ENCODE measurements at regions not wholly inside any gene's neighbourhood (a gene's known extent, or its start where the extent isn't known, plus 50 kb on each side); places are given as distances from the start of the nearest gene placed in this dataset.
"Not testable (repeated sequence)": the region's sequence is repeated elsewhere in the genome, so short reads cannot be mapped to it uniquely, and the experiment has no call there.

GRCh38 chr7:68770649-68771048 lies 827.6 kb upstream of the AUTS2 start:
- no peaks in the 10 kb centered on the region for H3K4me1 ChIP-seq (ENCODE audit: control insufficient read depth, insufficient read depth, low read length)
- no peak overlapping the region for H3K9ac ChIP-seq (ENCODE audit: low read length)
- no peaks in the 10 kb centered on the region for H3K9me3 ChIP-seq (ENCODE audit: control insufficient read depth, low read length)
- no peak overlapping the region for H3K4me3 ChIP-seq (ENCODE audit: low read length)
- no peaks in the 10 kb centered on the region for H3K36me3 ChIP-seq (ENCODE audit: control insufficient read depth, insufficient read depth, low read length)
- no peaks in the 10 kb centered on the region for H3K27me3 ChIP-seq (ENCODE audit: control insufficient read depth, insufficient read depth, low read length)

GRCh38 chr7:68776326-68776725 lies 821.9 kb upstream of the AUTS2 start:
- Histone ChIP-seq H3K27me3 (ENCODE audit: control insufficient read depth, insufficient read depth, low read length) (no peaks in the 10 kb centered on the region), H3K36me3 (ENCODE audit: control insufficient read depth, insufficient read depth, low read length) (no peaks in the 10 kb centered on the region), H3K9ac (ENCODE audit: low read length) (no peak overlapping the region), H3K9me3 (ENCODE audit: control insufficient read depth, low read length) (no peaks in the 10 kb centered on the region), H3K4me1 (ENCODE audit: control insufficient read depth, insufficient read depth, low read length) (no peaks in the 10 kb centered on the region), H3K4me3 (ENCODE audit: low read length) (no peak overlapping the region)

GRCh38 chr7:68783684-68784083 lies 814.6 kb upstream of the AUTS2 start:
- Histone ChIP-seq H3K4me1 (ENCODE audit: control insufficient read depth, insufficient read depth, low read length) (no peaks in the 10 kb centered on the region), H3K4me3 (ENCODE audit: low read length) (no peak overlapping the region), H3K9me3 (ENCODE audit: control insufficient read depth, low read length) (no peaks in the 10 kb centered on the region), H3K27me3 (ENCODE audit: control insufficient read depth, insufficient read depth, low read length) (no peaks in the 10 kb centered on the region), H3K9ac (ENCODE audit: low read length) (no peak overlapping the region), H3K36me3 (ENCODE audit: control insufficient read depth, insufficient read depth, low read length) (no peaks in the 10 kb centered on the region)

GRCh38 chr7:68785036-68785435 lies 813.2 kb upstream of the AUTS2 start:
- H3K36me3 ChIP-seq (ENCODE audit: control insufficient read depth, insufficient read depth, low read length) = no peaks in the 10 kb centered on the region
- H3K4me3 ChIP-seq (ENCODE audit: low read length) = no peak overlapping the region
- H3K27me3 ChIP-seq (ENCODE audit: control insufficient read depth, insufficient read depth, low read length) = no peaks in the 10 kb centered on the region
- no peak overlapping the region for H3K9ac ChIP-seq (ENCODE audit: low read length)
- no peaks in the 10 kb centered on the region for H3K4me1 ChIP-seq (ENCODE audit: control insufficient read depth, insufficient read depth, low read length)
- H3K9me3 ChIP-seq (ENCODE audit: control insufficient read depth, low read length) = no peaks in the 10 kb centered on the region

GRCh38 chr7:68787566-68787965 lies 810.7 kb upstream of the AUTS2 start:
- H3K9me3 ChIP-seq (ENCODE audit: control insufficient read depth, low read length) = no peaks in the 10 kb centered on the region
- H3K4me1 ChIP-seq (ENCODE audit: control insufficient read depth, insufficient read depth, low read length) = no peaks in the 10 kb centered on the region
- H3K36me3 ChIP-seq (ENCODE audit: control insufficient read depth, insufficient read depth, low read length) = no peaks in the 10 kb centered on the region
- no peak overlapping the region for H3K9ac ChIP-seq (ENCODE audit: low read length)
- H3K27me3 ChIP-seq (ENCODE audit: control insufficient read depth, insufficient read depth, low read length) = no peaks in the 10 kb centered on the region
- no peak overlapping the region for H3K4me3 ChIP-seq (ENCODE audit: low read length)

- not testable (repeated sequence) for H3K4me1 ChIP-seq (ENCODE audit: control insufficient read depth, insufficient read depth, low read length); H3K4me3 ChIP-seq (ENCODE audit: low read length)
Observed at GRCh38 chr7:68788529-68788928, 809.7 kb upstream of the AUTS2 start.

GRCh38 chr7:68789597-68789996 lies 808.7 kb upstream of the AUTS2 start:
- H3K9me3 ChIP-seq (ENCODE audit: control insufficient read depth, low read length) = no peaks in the 10 kb centered on the region

More at GRCh38 chr7:68788529-68788928, 809.7 kb upstream of the AUTS2 start:
- not testable (repeated sequence) for H3K27me3 ChIP-seq (ENCODE audit: control insufficient read depth, insufficient read depth, low read length); H3K36me3 ChIP-seq (ENCODE audit: control insufficient read depth, insufficient read depth, low read length); H3K9ac ChIP-seq (ENCODE audit: low read length); H3K9me3 ChIP-seq (ENCODE audit: control insufficient read depth, low read length)

GRCh38 chr7:68792351-68792750 lies 805.9 kb upstream of the AUTS2 start:
- no peaks in the 10 kb centered on the region for H3K4me1 ChIP-seq (ENCODE audit: control insufficient read depth, insufficient read depth, low read length)
- H3K36me3 ChIP-seq (ENCODE audit: control insufficient read depth, insufficient read depth, low read length) = no peaks in the 10 kb centered on the region
- no peaks in the 10 kb centered on the region for H3K27me3 ChIP-seq (ENCODE audit: control insufficient read depth, insufficient read depth, low read length)
- H3K9me3 ChIP-seq (ENCODE audit: control insufficient read depth, low read length) = no peaks in the 10 kb centered on the region
- H3K4me3 ChIP-seq (ENCODE audit: low read length) = no peak overlapping the region
- H3K9ac ChIP-seq (ENCODE audit: low read length) = no peak overlapping the region

More at GRCh38 chr7:68789597-68789996, 808.7 kb upstream of the AUTS2 start:
- no peaks in the 10 kb centered on the region for H3K4me1 ChIP-seq (ENCODE audit: control insufficient read depth, insufficient read depth, low read length)
- H3K9ac ChIP-seq (ENCODE audit: low read length) = no peak overlapping the region
- no peaks in the 10 kb centered on the region for H3K27me3 ChIP-seq (ENCODE audit: control insufficient read depth, insufficient read depth, low read length)
- H3K4me3 ChIP-seq (ENCODE audit: low read length) = no peak overlapping the region
- no peaks in the 10 kb centered on the region for H3K36me3 ChIP-seq (ENCODE audit: control insufficient read depth, insufficient read depth, low read length)

GRCh38 chr7:68793513-68793912 lies 804.8 kb upstream of the AUTS2 start:
- no peak overlapping the region for H3K9ac ChIP-seq (ENCODE audit: low read length)
- no peaks in the 10 kb centered on the region for H3K4me1 ChIP-seq (ENCODE audit: control insufficient read depth, insufficient read depth, low read length)
- H3K27me3 ChIP-seq (ENCODE audit: control insufficient read depth, insufficient read depth, low read length) = no peaks in the 10 kb centered on the region
- H3K36me3 ChIP-seq (ENCODE audit: control insufficient read depth, insufficient read depth, low read length) = no peaks in the 10 kb centered on the region
- H3K4me3 ChIP-seq (ENCODE audit: low read length) = no peak overlapping the region
- no peaks in the 10 kb centered on the region for H3K9me3 ChIP-seq (ENCODE audit: control insufficient read depth, low read length)

- no peak overlapping the region for H3K4me3 ChIP-seq (ENCODE audit: low read length)
- no peaks in the 10 kb centered on the region for H3K4me1 ChIP-seq (ENCODE audit: control insufficient read depth, insufficient read depth, low read length)
- no peaks in the 10 kb centered on the region for H3K27me3 ChIP-seq (ENCODE audit: control insufficient read depth, insufficient read depth, low read length)
- H3K36me3 ChIP-seq (ENCODE audit: control insufficient read depth, insufficient read depth, low read length) = no peaks in the 10 kb centered on the region
- no peak overlapping the region for H3K9ac ChIP-seq (ENCODE audit: low read length)
- no peaks in the 10 kb centered on the region for H3K9me3 ChIP-seq (ENCODE audit: control insufficient read depth, low read length)
Observed at GRCh38 chr7:68800316-68800715, 798.0 kb upstream of the AUTS2 start.

- Histone ChIP-seq H3K4me1 (ENCODE audit: control insufficient read depth, insufficient read depth, low read length) (no peaks in the 10 kb centered on the region), H3K9me3 (ENCODE audit: control insufficient read depth, low read length) (no peaks in the 10 kb centered on the region), H3K9ac (ENCODE audit: low read length) (no peak overlapping the region), H3K27me3 (ENCODE audit: control insufficient read depth, insufficient read depth, low read length) (no peaks in the 10 kb centered on the region), H3K36me3 (ENCODE audit: control insufficient read depth, insufficient read depth, low read length) (no peaks in the 10 kb centered on the region), H3K4me3 (ENCODE audit: low read length) (no peak overlapping the region)
Observed at GRCh38 chr7:68805159-68805558, 793.1 kb upstream of the AUTS2 start.

GRCh38 chr7:68807666-68808065 lies 790.6 kb upstream of the AUTS2 start:
- no peaks in the 10 kb centered on the region for H3K36me3 ChIP-seq (ENCODE audit: control insufficient read depth, insufficient read depth, low read length)
- H3K9me3 ChIP-seq (ENCODE audit: control insufficient read depth, low read length) = no peaks in the 10 kb centered on the region
- no peak overlapping the region for H3K4me3 ChIP-seq (ENCODE audit: low read length)
- no peaks in the 10 kb centered on the region for H3K4me1 ChIP-seq (ENCODE audit: control insufficient read depth, insufficient read depth, low read length)
- no peaks in the 10 kb centered on the region for H3K27me3 ChIP-seq (ENCODE audit: control insufficient read depth, insufficient read depth, low read length)
- no peak overlapping the region for H3K9ac ChIP-seq (ENCODE audit: low read length)

- Histone ChIP-seq H3K4me1 (ENCODE audit: control insufficient read depth, insufficient read depth, low read length) (no peaks in the 10 kb centered on the region), H3K27me3 (ENCODE audit: control insufficient read depth, insufficient read depth, low read length) (no peaks in the 10 kb centered on the region), H3K9me3 (ENCODE audit: control insufficient read depth, low read length) (no peaks in the 10 kb centered on the region), H3K4me3 (ENCODE audit: low read length) (no peak overlapping the region), H3K9ac (ENCODE audit: low read length) (no peak overlapping the region), H3K36me3 (ENCODE audit: control insufficient read depth, insufficient read depth, low read length) (no peaks in the 10 kb centered on the region)
Observed at GRCh38 chr7:68813551-68814080, 784.7 kb upstream of the AUTS2 start.
